GM23338 (cell line): ENCODE measurements at regions not wholly inside any gene's neighbourhood (a gene's known extent, or its start where the extent isn't known, plus 50 kb on each side); places are given as distances from the start of the nearest gene placed in this dataset.
"Not testable (repeated sequence)": the region's sequence is repeated elsewhere in the genome, so short reads cannot be mapped to it uniquely, and the experiment has no call there.

Source experiments
- ATAC-seq: fragments of 200-7000 bp; cut with Tn5 transposase; 3 replicates; pipeline ENCODE4 v1.9.1; 2020
- DNase-seq: peaks from one replicate; pipeline ENCODE4 v3.0.0-alpha.2; 2015; ENCODE audit warnings: low spot score
- H2AFZ ChIP-seq: fragments of 200-600 bp; sonication (generic); 2 replicates; pipeline ENCODE4 v1.8.0; 2016; ENCODE audit warnings: antibody characterized with exemption, mild to moderate bottlenecking, moderate library complexity
- H3F3A ChIP-seq: fragments of 200-600 bp; sonication (generic); replicated peaks from 2 replicates; pipeline ENCODE4 v1.8.0; 2017; ENCODE audit warnings: antibody characterized with exemption, mixed run types, low read depth
- H3K27ac ChIP-seq: fragments of 200-600 bp; sonication (generic); 2 replicates; pipeline ENCODE4 v1.6.1; 2016; ENCODE audit warnings: low read depth
- H3K27me3 ChIP-seq: fragments of 200-600 bp; sonication (generic); 2 replicates; pipeline ENCODE4 v1.8.0; 2016; ENCODE audit warnings: mild to moderate bottlenecking, mixed run types, moderate library complexity; ENCODE audit not compliant: insufficient read depth
- H3K36me3 ChIP-seq: fragments of 200-600 bp; sonication (generic); 2 replicates; pipeline ENCODE4 v1.8.0; 2016; ENCODE audit warnings: mild to moderate bottlenecking; ENCODE audit not compliant: insufficient read depth
- H3K4me1 ChIP-seq: fragments of 200-600 bp; sonication (generic); 2 replicates; pipeline ENCODE4 v1.8.0; 2016; ENCODE audit warnings: mild to moderate bottlenecking, moderate library complexity; ENCODE audit not compliant: insufficient read depth
- H3K4me2 ChIP-seq: fragments of 200-600 bp; sonication (generic); 2 replicates; pipeline ENCODE4 v1.7.1; 2017; ENCODE audit warnings: mixed run types
- H3K4me3 ChIP-seq: fragments of 200-600 bp; sonication (generic); 2 replicates; pipeline ENCODE4 v1.6.1; 2016; ENCODE audit warnings: mixed run types
- H3K79me2 ChIP-seq: fragments of 200-600 bp; sonication (generic); replicated peaks from 2 replicates; pipeline ENCODE4 v1.8.0; 2017; ENCODE audit warnings: mild to moderate bottlenecking; ENCODE audit not compliant: insufficient read depth
- H3K9me2 ChIP-seq: fragments of 200-600 bp; sonication (generic); 2 replicates; pipeline ENCODE4 v1.8.0; 2017; ENCODE audit not compliant: insufficient read depth
- H4K20me1 ChIP-seq: fragments of 200-600 bp; sonication (generic); replicated peaks from 2 replicates; pipeline ENCODE4 v1.8.0; 2017; ENCODE audit warnings: mild to moderate bottlenecking; ENCODE audit not compliant: insufficient read depth
- H3K27ac Mint-ChIP-seq: 2 replicates; pipeline ENCODE4 v1.8.0; 2020; ENCODE audit warnings: inconsistent platforms, mild to moderate bottlenecking, moderate library complexity, mixed read lengths
- H3K27me3 Mint-ChIP-seq: 3 replicates; pipeline ENCODE4 v1.8.0; 2022; ENCODE audit warnings: low read depth, mild to moderate bottlenecking, moderate library complexity, mixed read lengths, inconsistent platforms; ENCODE audit not compliant: insufficient read depth, poor library complexity
- H3K36me3 Mint-ChIP-seq: 3 replicates; pipeline ENCODE4 v1.8.0; 2021; ENCODE audit warnings: low read depth, mild to moderate bottlenecking, inconsistent platforms, moderate library complexity, mixed read lengths
- H3K4me1 Mint-ChIP-seq: 3 replicates; pipeline ENCODE4 v1.8.0; 2020; ENCODE audit warnings: mild to moderate bottlenecking, inconsistent platforms, mixed read lengths
- H3K4me3 Mint-ChIP-seq: 3 replicates; pipeline ENCODE4 v1.8.0; 2021; ENCODE audit warnings: moderate library complexity, mild to moderate bottlenecking, inconsistent platforms, mixed read lengths
- H3K9me3 Mint-ChIP-seq: 3 replicates; pipeline ENCODE4 v1.8.0; 2020; ENCODE audit warnings: moderate library complexity, mild to moderate bottlenecking, inconsistent platforms, mixed read lengths
- CREB1 ChIP-seq: fragments of 250-450 bp; sonication (Bioruptor Pico); IDR thresholded peaks from 2 replicates; pipeline ENCODE4 v1.5.0; 2020; ENCODE audit warnings: low read depth, mild to moderate bottlenecking, moderate library complexity
- CTCF ChIP-seq, 2 experiments: fragments of 200-600 bp in 1 of 2; sonication (generic) in 1 of 2; conservative IDR thresholded peaks; 2 replicates each; pipeline versions ENCODE4 v1.5.1 to v1.6.1; 2016 to 2017; ENCODE audit warnings: antibody characterized with exemption in 2 of 2, low read depth in 2 of 2, mild to moderate bottlenecking in 2 of 2, moderate library complexity in 1 of 2
- EZH2 ChIP-seq: fragments of 200-600 bp; sonication (generic); IDR thresholded peaks from one replicate; pipeline ENCODE4 v1.8.0; 2017; ENCODE audit warnings: antibody characterized with exemption, mild to moderate bottlenecking, low read depth; ENCODE audit not compliant: unreplicated experiment
- EZH2phosphoT487 ChIP-seq: fragments of 200-600 bp; sonication (generic); IDR thresholded peaks from one replicate; pipeline ENCODE4 v1.8.1; 2018; ENCODE audit warnings: antibody characterized with exemption; ENCODE audit not compliant: unreplicated experiment
- JUNB ChIP-seq: IDR thresholded peaks from one replicate; pipeline ENCODE4 v1.6.1; 2016; ENCODE audit warnings: antibody characterized with exemption; ENCODE audit not compliant: unreplicated experiment
- NANOG ChIP-seq: IDR thresholded peaks from 2 replicates; pipeline ENCODE4 v1.6.1; 2016; ENCODE audit warnings: antibody characterized with exemption, borderline replicate concordance
- POLR2AphosphoS5 ChIP-seq: IDR thresholded peaks from 2 replicates; pipeline ENCODE4 v1.6.1; 2016; ENCODE audit warnings: antibody characterized with exemption, low read depth
- STAT1 ChIP-seq: IDR thresholded peaks from one replicate; pipeline ENCODE4 v1.6.1; 2016; ENCODE audit warnings: antibody characterized with exemption; ENCODE audit not compliant: unreplicated experiment
- ZNF114 ChIP-seq: fragments of 250-450 bp; sonication (Bioruptor Pico); IDR thresholded peaks from 2 replicates; pipeline ENCODE4 v1.5.0; 2020; ENCODE audit warnings: mild to moderate bottlenecking, moderate library complexity
- ZNF331 ChIP-seq: fragments of 250-450 bp; sonication (Bioruptor Pico); IDR thresholded peaks from 2 replicates; pipeline ENCODE4 v1.5.0; 2020; ENCODE audit warnings: low read depth, mild to moderate bottlenecking, moderate library complexity
- ZNF462 ChIP-seq: fragments of 250-450 bp; sonication (Bioruptor Pico); IDR thresholded peaks from 2 replicates; pipeline ENCODE4 v1.5.0; 2020; ENCODE audit warnings: mild to moderate bottlenecking, moderate library complexity

GRCh38 chr21:35552483-35552882 lies 503.4 kb upstream of the RUNX1 start:
- ATAC-seq, H3K4me3 ChIP-seq, H3K4me1 ChIP-seq, H3K79me2 ChIP-seq, H3K27ac Mint-ChIP-seq, H3K9me2 ChIP-seq, H3K27ac ChIP-seq, H3K27me3 Mint-ChIP-seq, H3K36me3 Mint-ChIP-seq, DNase-seq, H4K20me1 ChIP-seq, H3F3A ChIP-seq, H3K4me2 ChIP-seq, H3K4me3 Mint-ChIP-seq, H2AFZ ChIP-seq, H3K36me3 ChIP-seq, H3K27me3 ChIP-seq, H3K4me1 Mint-ChIP-seq, H3K9me3 Mint-ChIP-seq: not testable (repeated sequence)

- DNase-seq (no peak), ATAC-seq (no peak)
- no peaks in the 10 kb centered on the region for H3K4me1 ChIP-seq
- Mint-ChIP-seq H3K4me3 (no peak overlapping the region), H3K27ac (no peak overlapping the region), H3K27me3 (no peaks in the 10 kb centered on the region), H3K9me3 (no peaks in the 10 kb centered on the region), H3K4me1 (no peaks in the 10 kb centered on the region), H3K36me3 (no peaks in the 10 kb centered on the region)
- H3K36me3 ChIP-seq = no peaks in the 10 kb centered on the region
- no peak overlapping the region for H3K4me3 ChIP-seq
- H3F3A ChIP-seq = no peaks in the 10 kb centered on the region
- H3K9me2 ChIP-seq = no peaks in the 10 kb centered on the region
- no peak overlapping the region for H2AFZ ChIP-seq
- H3K27me3 ChIP-seq = no peaks in the 10 kb centered on the region
- no peak overlapping the region for H3K27ac ChIP-seq
- no peak overlapping the region for H3K4me2 ChIP-seq
- H3K79me2 ChIP-seq = no peaks in the 10 kb centered on the region
- H4K20me1 ChIP-seq = no peaks in the 10 kb centered on the region
- TF ChIP-seq POLR2AphosphoS5 = no peak
- TF ChIP-seq JUNB = no peak
- TF ChIP-seq EZH2phosphoT487 = no peak
- TF ChIP-seq NANOG = no peak
- no peak for TF ChIP-seq CREB1 (CRISPR knock-in tag)
- no peak for TF ChIP-seq STAT1
- no peak for TF ChIP-seq EZH2
- TF ChIP-seq ZNF114 (CRISPR knock-in tag) = no peak
- no peak for TF ChIP-seq ZNF331
- TF ChIP-seq CTCF (conservative IDR thresholded peaks at IDR 0.05; ENCODE audit: low read depth in 2 of 2) = no peak
- TF ChIP-seq ZNF462 (CRISPR knock-in tag) = no peak
Observed at GRCh38 chr21:35548904-35549615, 500.0 kb upstream of the RUNX1 start.
